ENCODE measurements at regions not wholly inside any gene's neighbourhood (a gene's known extent, or its start where the extent isn't known, plus 50 kb on each side); places are given as distances from the start of the nearest gene placed in this dataset.

- DNase-seq (ENCODE audit: low spot score) = no peak
- TF ChIP-seq, protein P1, sequence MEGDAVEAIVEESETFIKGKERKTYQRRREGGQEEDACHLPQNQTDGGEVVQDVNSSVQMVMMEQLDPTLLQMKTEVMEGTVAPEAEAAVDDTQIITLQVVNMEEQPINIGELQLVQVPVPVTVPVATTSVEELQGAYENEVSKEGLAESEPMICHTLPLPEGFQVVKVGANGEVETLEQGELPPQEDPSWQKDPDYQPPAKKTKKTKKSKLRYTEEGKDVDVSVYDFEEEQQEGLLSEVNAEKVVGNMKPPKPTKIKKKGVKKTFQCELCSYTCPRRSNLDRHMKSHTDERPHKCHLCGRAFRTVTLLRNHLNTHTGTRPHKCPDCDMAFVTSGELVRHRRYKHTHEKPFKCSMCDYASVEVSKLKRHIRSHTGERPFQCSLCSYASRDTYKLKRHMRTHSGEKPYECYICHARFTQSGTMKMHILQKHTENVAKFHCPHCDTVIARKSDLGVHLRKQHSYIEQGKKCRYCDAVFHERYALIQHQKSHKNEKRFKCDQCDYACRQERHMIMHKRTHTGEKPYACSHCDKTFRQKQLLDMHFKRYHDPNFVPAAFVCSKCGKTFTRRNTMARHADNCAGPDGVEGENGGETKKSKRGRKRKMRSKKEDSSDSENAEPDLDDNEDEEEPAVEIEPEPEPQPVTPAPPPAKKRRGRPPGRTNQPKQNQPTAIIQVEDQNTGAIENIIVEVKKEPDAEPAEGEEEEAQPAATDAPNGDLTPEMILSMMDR (IDR thresholded peaks at IDR 0.05; ENCODE audit: extremely low read depth, insufficient read depth, missing control alignments) = no peak
- in situ Hi-C loops (cut with MboI; ENCODE audit: low pct_unique_long_range_greater_than_20kb, low sequenced_read_pairs, unreplicated experiment) = no loop called here
These were observed 473.0 kb upstream of the CITED2 start for GRCh38 chr6:139847457-139847813.

GRCh38 chr6:139846538-139847456 lies 472.3 kb upstream of the CITED2 start:
- TF ChIP-seq, protein P1 (IDR thresholded peaks at IDR 0.05; ENCODE audit: extremely low read depth, insufficient read depth, missing control alignments) = no peak
- in situ Hi-C loops (cut with MboI; ENCODE audit: low pct_unique_long_range_greater_than_20kb, low sequenced_read_pairs, unreplicated experiment) = no loop called here
- DNase-seq (ENCODE audit: low spot score) = no peak

GRCh38 chr6:139844907-139845306 lies 470.5 kb upstream of the CITED2 start:
- TF ChIP-seq, protein P1 (IDR thresholded peaks at IDR 0.05; ENCODE audit: extremely low read depth, insufficient read depth, missing control alignments) = no peak
- in situ Hi-C loops (cut with MboI; ENCODE audit: low pct_unique_long_range_greater_than_20kb, low sequenced_read_pairs, unreplicated experiment) = no loop called here

DNA sequence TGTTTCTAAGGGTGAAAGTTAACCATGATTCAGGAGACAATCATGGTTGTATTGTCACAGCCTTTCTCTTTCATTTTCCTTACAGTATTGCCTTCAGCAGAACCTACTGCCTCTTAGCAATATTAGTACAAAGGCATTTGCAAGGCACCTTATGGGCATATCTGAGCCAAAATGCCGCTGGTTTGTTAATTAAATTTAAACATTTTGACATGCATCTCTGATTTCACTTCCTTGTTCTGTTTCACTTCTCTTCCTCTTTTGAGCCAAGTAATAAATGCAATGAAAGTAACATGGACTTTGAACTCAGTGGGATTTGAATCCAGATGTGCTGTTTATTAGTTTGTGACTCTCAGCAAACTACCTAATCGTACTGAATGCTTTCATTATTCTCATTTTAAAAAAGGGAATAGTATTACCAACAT lies 467.4 kb upstream of the CITED2 start:
- TF ChIP-seq, protein P1 (IDR thresholded peaks at IDR 0.05; ENCODE audit: extremely low read depth, insufficient read depth, missing control alignments) = no peak
- in situ Hi-C loops (cut with MboI; ENCODE audit: low pct_unique_long_range_greater_than_20kb, low sequenced_read_pairs, unreplicated experiment) = no loop called here
- peak; percentile 11 for DNase-seq (ENCODE audit: low spot score)

More at GRCh38 chr6:139844907-139845306, 470.5 kb upstream of the CITED2 start:
- DNase-seq (ENCODE audit: low spot score) = no peak

- DNase-seq (ENCODE audit: low spot score) = no peak
- in situ Hi-C loops (cut with MboI; ENCODE audit: low pct_unique_long_range_greater_than_20kb, low sequenced_read_pairs, unreplicated experiment) = no loop called here
- TF ChIP-seq, protein P1 (IDR thresholded peaks at IDR 0.05; ENCODE audit: extremely low read depth, insufficient read depth, missing control alignments) = no peak
These were observed 465.2 kb upstream of the CITED2 start for GRCh38 chr6:139839506-139840156.

DNA sequence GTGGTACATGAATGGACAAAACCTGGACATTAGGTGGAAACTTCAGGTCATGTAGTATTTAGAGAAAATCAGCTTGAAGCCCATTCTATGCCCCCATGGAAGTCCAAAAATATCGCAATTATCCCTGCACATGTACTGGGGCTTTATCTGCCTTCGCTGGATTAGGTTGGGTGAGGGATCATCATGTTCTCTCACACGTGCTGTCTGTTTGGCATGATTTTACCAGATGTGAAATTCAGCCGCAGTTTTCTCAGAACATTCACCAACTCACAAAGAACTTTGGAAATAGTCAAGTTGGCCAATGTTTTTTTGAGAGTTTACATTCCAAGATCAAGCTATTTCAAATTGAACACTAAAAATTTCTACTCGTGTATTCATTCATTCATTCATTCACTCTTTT lies 459.8 kb upstream of the CITED2 start:
- TF ChIP-seq, protein P1 (IDR thresholded peaks at IDR 0.05; ENCODE audit: extremely low read depth, insufficient read depth, missing control alignments) = no peak
- no peak for DNase-seq (ENCODE audit: low spot score)
- in situ Hi-C loops (cut with MboI; ENCODE audit: low pct_unique_long_range_greater_than_20kb, low sequenced_read_pairs, unreplicated experiment) = no loop called here
